Neuronal stem cell (in vitro differentiated cells): ENCODE measurements at regions not wholly inside any gene's neighbourhood (a gene's known extent, or its start where the extent isn't known, plus 50 kb on each side); places are given as distances from the start of the nearest gene placed in this dataset.

ENCODE experiments used
- DNase-seq: peaks from one replicate; pipeline ENCODE4 v3.0.0-alpha.2; 2013; ENCODE audit warnings: low spot score
- H2AFZ ChIP-seq: one replicate; pipeline ENCODE4 v1.6.1; 2013; ENCODE audit warnings: mild to moderate bottlenecking, low read length, inconsistent platforms
- H2AK5ac ChIP-seq: 2 replicates; pipeline ENCODE4 v1.6.1; 2013; ENCODE audit warnings: low read depth, mild to moderate bottlenecking, inconsistent platforms, low read length, moderate library complexity, mixed read lengths
- H2BK120ac ChIP-seq: 2 replicates; pipeline ENCODE4 v1.6.1; 2013; ENCODE audit warnings: low read depth, mild to moderate bottlenecking, inconsistent platforms, low read length, moderate library complexity, mixed read lengths
- H2BK12ac ChIP-seq: one replicate; pipeline ENCODE4 v1.6.1; 2013; ENCODE audit warnings: low read length, inconsistent platforms
- H2BK15ac ChIP-seq: 2 replicates; pipeline ENCODE4 v1.6.1; 2013; ENCODE audit warnings: mild to moderate bottlenecking, low read length, inconsistent platforms, mixed read lengths
- H2BK5ac ChIP-seq: one replicate; pipeline ENCODE4 v1.6.1; 2013; ENCODE audit warnings: inconsistent platforms, mild to moderate bottlenecking, low read length, moderate library complexity
- H3K14ac ChIP-seq: one replicate; pipeline ENCODE4 v1.6.1; 2013; ENCODE audit warnings: low read length, inconsistent platforms
- H3K18ac ChIP-seq: 2 replicates; pipeline ENCODE4 v1.6.1; 2013; ENCODE audit warnings: low read length, inconsistent platforms
- H3K23ac ChIP-seq: 2 replicates; pipeline ENCODE4 v1.6.1; 2013; ENCODE audit warnings: low read depth, mild to moderate bottlenecking, mixed read lengths, low read length, inconsistent platforms; ENCODE audit not compliant: poor library complexity
- H3K27ac ChIP-seq: replicated peaks from 3 replicates; pipeline ENCODE4 v1.5.1; 2013; ENCODE audit warnings: low read length, inconsistent platforms
- H3K27me3 ChIP-seq, 3 experiments: 2 replicates each; pipeline ENCODE4 v1.6.1; 2013; ENCODE audit warnings: low read length in 3 of 3, mild to moderate bottlenecking in 2 of 3, inconsistent platforms in 1 of 3, low read depth in 1 of 3, mixed read lengths in 1 of 3, moderate library complexity in 1 of 3; ENCODE audit not compliant: control insufficient read depth in 3 of 3, insufficient read depth in 3 of 3
- H3K36me3 ChIP-seq, 2 donors: replicated peaks in 1 of 2; 2 replicates each; pipeline ENCODE4 v1.6.1; 2013; ENCODE audit warnings: low read length in 2 of 2; ENCODE audit not compliant: control insufficient read depth in 2 of 2, insufficient read depth in 2 of 2
- H3K4ac ChIP-seq: 2 replicates; pipeline ENCODE4 v1.6.1; 2013; ENCODE audit warnings: inconsistent platforms, mild to moderate bottlenecking, low read length, moderate library complexity
- H3K4me1 ChIP-seq, 2 donors: 1 replicate in 1 of 2; 2 replicates in 1 of 2; pipeline ENCODE4 v1.6.1; 2013; ENCODE audit warnings: low read length in 2 of 2, low read depth in 1 of 2; ENCODE audit not compliant: control insufficient read depth in 2 of 2, insufficient read depth in 1 of 2
- H3K4me2 ChIP-seq: one replicate; pipeline ENCODE4 v1.6.1; 2013; ENCODE audit warnings: mild to moderate bottlenecking, low read length, inconsistent platforms; ENCODE audit not compliant: insufficient read depth, poor library complexity, severe bottlenecking
- H3K4me3 ChIP-seq, 2 donors: 2 replicates each; pipeline ENCODE4 v1.5.1; 2013; ENCODE audit warnings: low read length in 2 of 2, mild to moderate bottlenecking in 2 of 2, inconsistent platforms in 1 of 2, moderate library complexity in 1 of 2
- H3K79me1 ChIP-seq: one replicate; pipeline ENCODE4 v1.6.1; 2013; ENCODE audit warnings: low read depth, mild to moderate bottlenecking, inconsistent platforms, low read length, moderate library complexity
- H3K9ac ChIP-seq: one replicate; pipeline ENCODE4 v1.6.1; 2013; ENCODE audit warnings: mild to moderate bottlenecking, low read depth, low read length, inconsistent platforms; ENCODE audit not compliant: poor library complexity
- H3K9me3 ChIP-seq, 2 donors: replicated peaks in 1 of 2; 2 replicates each; pipeline versions ENCODE3 to v1.6.1; 2013; ENCODE audit warnings: low read length in 2 of 2, mild to moderate bottlenecking in 2 of 2, inconsistent platforms in 1 of 2, low read depth in 1 of 2, mixed read lengths in 1 of 2, moderate library complexity in 1 of 2; ENCODE audit not compliant: control insufficient read depth in 2 of 2, insufficient read depth in 1 of 2
- H4K8ac ChIP-seq: one replicate; pipeline ENCODE4 v1.6.1; 2013; ENCODE audit warnings: low read depth, mild to moderate bottlenecking, inconsistent platforms, low read length, moderate library complexity
- H4K91ac ChIP-seq: one replicate; pipeline ENCODE4 v1.6.1; 2013; ENCODE audit warnings: low read length, low read depth, mild to moderate bottlenecking, inconsistent platforms; ENCODE audit not compliant: poor library complexity
- WGBS, 2 donors: extraction: QIAGEN DNeasy Blood & Tissue Kit; methylation state at CpG; one replicate each; pipeline ENCODE4 v1.1.7; 2013; ENCODE audit warnings: missing lambda C conversion rate in 2 of 2, mixed read lengths in 1 of 2; ENCODE audit not compliant: insufficient read length in 2 of 2, insufficient replicate concordance in 1 of 2; ENCODE audit errors: extremely low coverage in 2 of 2; 5-methylcytosine and 5-hydroxymethylcytosine counted together

GRCh38 chr3:74469713-74470112, 144.7 kb downstream of the CNTN3 start:
- Histone ChIP-seq H3K9ac (no peak overlapping the region), H4K8ac (no peak overlapping the region), H3K27ac (no peak overlapping the region), H3K9me3 (no peaks in the 10 kb centered on the region), H2AK5ac (no peak overlapping the region), H2BK15ac (no peak overlapping the region), H3K79me1 (no peaks in the 10 kb centered on the region), H3K36me3 (no peaks in the 10 kb centered on the region), H4K91ac (no peak overlapping the region), H3K4me1 (peaks cover 0 to 2% of the 10 kb centered on the region in 2 donors), H3K18ac (no peak overlapping the region), H3K23ac (no peak overlapping the region), H2BK5ac (no peak overlapping the region), H3K4me2 (no peak overlapping the region), H3K14ac (no peak overlapping the region), H2BK12ac (no peak overlapping the region), H3K4ac (no peak overlapping the region), H2AFZ (no peak overlapping the region), H3K4me3 (no peak overlapping the region), H2BK120ac (no peak overlapping the region), H3K27me3 (no peaks in the 10 kb centered on the region)
- no CpG with 5 or more reads among the region's 8 CpGs for WGBS, 2 donors
- no peak for DNase-seq

GRCh38 chr3:74469151-74469550, 145.3 kb downstream of the CNTN3 start:
- no peak overlapping the region for H3K23ac ChIP-seq
- H3K27me3 ChIP-seq: no peaks in the 10 kb centered on the region
- no peak overlapping the region for H4K91ac ChIP-seq
- no peak overlapping the region for H2BK12ac ChIP-seq
- no peak for DNase-seq
- H2AK5ac ChIP-seq: no peak overlapping the region
- no CpG with 5 or more reads among the region's 3 CpGs for WGBS, 2 donors
- H3K4ac ChIP-seq: no peak overlapping the region
- H3K9ac ChIP-seq: no peak overlapping the region
- H3K14ac ChIP-seq: no peak overlapping the region
- H3K4me3 ChIP-seq: no peak overlapping the region
- no peak overlapping the region for H3K4me2 ChIP-seq
- H2BK120ac ChIP-seq: no peak overlapping the region
- no peak overlapping the region for H2AFZ ChIP-seq
- H3K18ac ChIP-seq: no peak overlapping the region
- H3K9me3 ChIP-seq: no peaks in the 10 kb centered on the region
- no peak overlapping the region for H2BK5ac ChIP-seq
- peaks cover 0 to 2% of the 10 kb centered on the region in 2 donors for H3K4me1 ChIP-seq
- H3K79me1 ChIP-seq: no peaks in the 10 kb centered on the region
- no peak overlapping the region for H4K8ac ChIP-seq
- H3K27ac ChIP-seq: no peak overlapping the region
- H3K36me3 ChIP-seq: no peaks in the 10 kb centered on the region
- H2BK15ac ChIP-seq: no peak overlapping the region

- no peak overlapping the region for H2BK120ac ChIP-seq
- no peak for DNase-seq
- H3K18ac ChIP-seq: no peak overlapping the region
- no CpG with 5 or more reads among the region's 4 CpGs for WGBS, 2 donors
- no peak overlapping the region for H3K4me3 ChIP-seq
- H3K23ac ChIP-seq: no peak overlapping the region
- H3K9ac ChIP-seq: no peak overlapping the region
- H2AK5ac ChIP-seq: no peak overlapping the region
- no peak overlapping the region for H2BK15ac ChIP-seq
- H3K27me3 ChIP-seq: no peaks in the 10 kb centered on the region
- H3K9me3 ChIP-seq: no peaks in the 10 kb centered on the region
- peaks cover 0 to 4% of the 10 kb centered on the region in 2 donors for H3K4me1 ChIP-seq
- H3K27ac ChIP-seq: no peak overlapping the region
- H2BK12ac ChIP-seq: no peak overlapping the region
- no peak overlapping the region for H2AFZ ChIP-seq
- H3K4me2 ChIP-seq: no peak overlapping the region
- no peak overlapping the region for H2BK5ac ChIP-seq
- H3K36me3 ChIP-seq: no peaks in the 10 kb centered on the region
- H3K14ac ChIP-seq: no peak overlapping the region
- H3K79me1 ChIP-seq: no peaks in the 10 kb centered on the region
- no peak overlapping the region for H3K4ac ChIP-seq
- no peak overlapping the region for H4K8ac ChIP-seq
- no peak overlapping the region for H4K91ac ChIP-seq
Measured at GRCh38 chr3:74465715-74466410, 148.6 kb downstream of the CNTN3 start.

- Histone ChIP-seq H3K27ac (no peak overlapping the region), H3K4ac (no peak overlapping the region), H3K27me3 (no peaks in the 10 kb centered on the region), H2AFZ (no peak overlapping the region), H3K14ac (no peak overlapping the region), H2BK15ac (no peak overlapping the region), H3K79me1 (no peaks in the 10 kb centered on the region), H3K4me1 (peaks cover 0 to 4% of the 10 kb centered on the region in 2 donors), H4K91ac (no peak overlapping the region), H2BK120ac (no peak overlapping the region), H3K18ac (no peak overlapping the region), H3K36me3 (no peaks in the 10 kb centered on the region), H3K4me2 (no peak overlapping the region), H4K8ac (no peak overlapping the region), H3K9me3 (no peaks in the 10 kb centered on the region), H2BK12ac (no peak overlapping the region), H2BK5ac (no peak overlapping the region), H2AK5ac (no peak overlapping the region), H3K4me3 (no peak overlapping the region), H3K23ac (no peak overlapping the region), H3K9ac (no peak overlapping the region)
- no CpG with 5 or more reads among the region's 4 CpGs for WGBS, 2 donors
- DNase-seq: no peak
Measured at GRCh38 chr3:74463515-74463914, 150.9 kb downstream of the CNTN3 start.
